Esophagus squamous epithelium (tissue), 5 donors: ENCODE measurements at regions not wholly inside any gene's neighbourhood (a gene's known extent, or its start where the extent isn't known, plus 50 kb on each side); places are given as distances from the start of the nearest gene placed in this dataset.

Experiments used
- DNase-seq: peaks from one replicate; lab custom pipeline; 2025; lab: John Stamatoyannopoulos, UW
- H3K27ac ChIP-seq, 4 donors: fragments of 200-600 bp; sonication (generic); one replicate each; pipeline ENCODE4 v1.5.1; 2016 to 2019; ENCODE audit warnings: mild to moderate bottlenecking in 1 of 4
- H3K27me3 ChIP-seq, 4 donors: fragments of 200-600 bp; sonication (generic); 1 replicate in 3 of 4; 2 replicates in 1 of 4; pipeline versions ENCODE4 v1.5.1 to v1.6.0; 2017 to 2021; ENCODE audit warnings: antibody characterized with exemption in 1 of 4
- H3K36me3 ChIP-seq, 3 donors: fragments of 200-600 bp; sonication (generic); one replicate each; pipeline ENCODE4 v1.5.1; 2016 to 2019
- H3K4me1 ChIP-seq, 3 donors: fragments of 200-600 bp; sonication (generic); one replicate each; pipeline ENCODE4 v1.5.1; 2017 to 2019
- H3K4me3 ChIP-seq, 4 donors: fragments of 200-600 bp; sonication (generic); 1 replicate in 3 of 4; 2 replicates in 1 of 4; pipeline ENCODE4 v1.5.1; 2016 to 2019; ENCODE audit warnings: mild to moderate bottlenecking in 2 of 4, moderate library complexity in 1 of 4
- H3K9me3 ChIP-seq, 3 donors: fragments of 200-600 bp; sonication (generic); one replicate each; pipeline ENCODE4 v1.5.1; 2016 to 2019
- CTCF ChIP-seq, 6 experiments: fragments of 450-650 bp in 4 of 6; fragments of 200-600 bp in 2 of 6; sonication (generic) in 2 of 6; IDR thresholded peaks; one replicate each; pipeline ENCODE4 v1.5.1; 2016 to 2019; ENCODE audit warnings: antibody characterized with exemption in 6 of 6, mild to moderate bottlenecking in 4 of 6, moderate library complexity in 4 of 6
- POLR2A ChIP-seq, 4 donors: fragments of 450-650 bp; IDR thresholded peaks; one replicate each; pipeline ENCODE4 v1.6.1; 2017; ENCODE audit warnings: antibody characterized with exemption in 4 of 4, mild to moderate bottlenecking in 4 of 4, moderate library complexity in 3 of 4
- WGBS, 2 donors: methylation state at CpG; one replicate each; pipeline ENCODE4 v1.1.5; 2018; 5-methylcytosine and 5-hydroxymethylcytosine counted together
- intact Hi-C: fragments of 100-400 bp; cut with DNase I; formaldehyde crosslinking; loops from one replicate; pipeline ENCODE4 v1.15.0; 2022
- donor health status: DM: yes; HTN: yes; CAD: no.

- TF ChIP-seq POLR2A (IDR thresholded peaks at IDR 0.05) (no peak), CTCF (IDR thresholded peaks at IDR 0.05) (no peak)
- intact Hi-C loops: no loop called here
- Histone ChIP-seq H3K36me3 (no peaks in the 10 kb centered on the region), H3K27ac (no peak overlapping the region), H3K4me1 (no peaks in the 10 kb centered on the region), H3K9me3 (no peaks in the 10 kb centered on the region), H3K4me3 (no peak overlapping the region), H3K27me3 (no peaks in the 10 kb centered on the region)
- DNase-seq: no peak
These were observed 101.1 kb downstream of the ISL1 start for GRCh38 chr5:51484326-51484725.

GRCh38 chr5:51486158-51486557 lies 102.9 kb downstream of the ISL1 start:
- 82 to 91% methylated on average over 1 of the region's 1 CpG for WGBS, 2 donors

GRCh38 chr5:51487952-51488351 lies 104.7 kb downstream of the ISL1 start:
- Histone ChIP-seq H3K36me3 (no peaks in the 10 kb centered on the region), H3K4me1 (no peaks in the 10 kb centered on the region), H3K27ac (no peak overlapping the region), H3K4me3 (no peak overlapping the region), H3K27me3 (no peaks in the 10 kb centered on the region), H3K9me3 (no peaks in the 10 kb centered on the region)
- TF ChIP-seq POLR2A (IDR thresholded peaks at IDR 0.05): no peak
- TF ChIP-seq CTCF (IDR thresholded peaks at IDR 0.05): no peak
- DNase-seq: no peak
- WGBS, 2 donors: 14 to 23% methylated on average over 5 of the region's 5 CpGs
- intact Hi-C loops: no loop called here

More at GRCh38 chr5:51486158-51486557, 102.9 kb downstream of the ISL1 start:
- intact Hi-C loops: no loop called here
- no peaks in the 10 kb centered on the region for H3K36me3 ChIP-seq
- no peak for DNase-seq
- TF ChIP-seq CTCF (IDR thresholded peaks at IDR 0.05): no peak
- TF ChIP-seq POLR2A (IDR thresholded peaks at IDR 0.05): no peak
- H3K4me3 ChIP-seq: no peak overlapping the region
- no peaks in the 10 kb centered on the region for H3K27me3 ChIP-seq
- H3K4me1 ChIP-seq: no peaks in the 10 kb centered on the region
- H3K27ac ChIP-seq: no peak overlapping the region
- H3K9me3 ChIP-seq: no peaks in the 10 kb centered on the region

- no peak overlapping the region for H3K4me3 ChIP-seq
- 66 to 73% methylated on average over 3 of the region's 3 CpGs for WGBS, 2 donors
- H3K4me1 ChIP-seq: no peaks in the 10 kb centered on the region
- no peaks in the 10 kb centered on the region for H3K36me3 ChIP-seq
- no peak for DNase-seq
- no peak overlapping the region for H3K27ac ChIP-seq
- TF ChIP-seq POLR2A (IDR thresholded peaks at IDR 0.05): no peak
- TF ChIP-seq CTCF (IDR thresholded peaks at IDR 0.05): no peak
- H3K9me3 ChIP-seq: no peaks in the 10 kb centered on the region
- intact Hi-C loops: no loop called here
- no peaks in the 10 kb centered on the region for H3K27me3 ChIP-seq
These were observed 105.8 kb downstream of the ISL1 start for GRCh38 chr5:51488803-51489642.

- no peaks in the 10 kb centered on the region for H3K4me1 ChIP-seq
- intact Hi-C loops: no loop called here
- H3K4me3 ChIP-seq: no peak overlapping the region
- no peak overlapping the region for H3K27ac ChIP-seq
- TF ChIP-seq POLR2A (IDR thresholded peaks at IDR 0.05) (no peak), CTCF (IDR thresholded peaks at IDR 0.05) (no peak)
- DNase-seq: no peak
- H3K9me3 ChIP-seq: no peaks in the 10 kb centered on the region
- H3K27me3 ChIP-seq: no peaks in the 10 kb centered on the region
- WGBS, 2 donors: 93 to 94% methylated on average over 11 to 12 of the region's 12 CpGs
- no peaks in the 10 kb centered on the region for H3K36me3 ChIP-seq
These were observed 111.6 kb downstream of the ISL1 start for GRCh38 chr5:51494821-51495220.
